ENCODE measurements at regions not wholly inside any gene's neighbourhood (a gene's known extent, or its start where the extent isn't known, plus 50 kb on each side); places are given as distances from the start of the nearest gene placed in this dataset.

GRCh38 chr18:25883091-25883490, 207.3 kb downstream of the SS18 start:
- peak overlapping the region; percentile 14 for H3K27ac Mint-ChIP-seq
- peaks cover 8% of the 10 kb centered on the region for H3K27me3 Mint-ChIP-seq (ENCODE audit: low read depth, poor library complexity)
- TF ChIP-seq CTCF (IDR thresholded peaks at IDR 0.05) = no peak
- peaks cover 6% of the 10 kb centered on the region for H3K36me3 Mint-ChIP-seq (ENCODE audit: low read depth)
- H3K9me3 Mint-ChIP-seq = peaks cover 32% of the 10 kb centered on the region
- DNase-seq = no peak
- peaks cover 10% of the 10 kb centered on the region for H3K4me1 Mint-ChIP-seq
- no peak overlapping the region for H3K4me3 Mint-ChIP-seq

GRCh38 chr18:25881149-25881548, 209.3 kb downstream of the SS18 start:
- Mint-ChIP-seq H3K27me3 (ENCODE audit: low read depth, poor library complexity) (peaks cover 8% of the 10 kb centered on the region), H3K4me3 (no peak overlapping the region), H3K27ac (no peak overlapping the region), H3K36me3 (ENCODE audit: low read depth) (peaks cover under 1% of the 10 kb centered on the region), H3K9me3 (peaks cover 13% of the 10 kb centered on the region), H3K4me1 (peaks cover 29% of the 10 kb centered on the region)
- no peak for DNase-seq
- TF ChIP-seq CTCF (IDR thresholded peaks at IDR 0.05) = no peak

- no peak for TF ChIP-seq CTCF (IDR thresholded peaks at IDR 0.05)
- Mint-ChIP-seq H3K4me3 (no peak overlapping the region), H3K36me3 (ENCODE audit: low read depth) (no peaks in the 10 kb centered on the region)
Measured at GRCh38 chr18:25880441-25880840, 210.0 kb downstream of the SS18 start.

GRCh38 chr18:25876330-25876948, 214.0 kb downstream of the SS18 start:
- Mint-ChIP-seq H3K36me3 (ENCODE audit: low read depth) (no peaks in the 10 kb centered on the region), H3K4me1 (peaks cover 39% of the 10 kb centered on the region), H3K27ac (peak overlapping the region; percentile 14), H3K9me3 (peaks cover 17% of the 10 kb centered on the region), H3K27me3 (ENCODE audit: low read depth, poor library complexity) (peaks cover 9% of the 10 kb centered on the region), H3K4me3 (peak overlapping the region; percentile 12)
- TF ChIP-seq CTCF (IDR thresholded peaks at IDR 0.05) = no peak
- DNase-seq = no peak

More at GRCh38 chr18:25880441-25880840, 210.0 kb downstream of the SS18 start:
- Mint-ChIP-seq H3K27me3 (ENCODE audit: low read depth, poor library complexity) (peaks cover 12% of the 10 kb centered on the region), H3K27ac (no peak overlapping the region), H3K4me1 (peaks cover 36% of the 10 kb centered on the region), H3K9me3 (peaks cover 8% of the 10 kb centered on the region)
- DNase-seq = no peak

DNA sequence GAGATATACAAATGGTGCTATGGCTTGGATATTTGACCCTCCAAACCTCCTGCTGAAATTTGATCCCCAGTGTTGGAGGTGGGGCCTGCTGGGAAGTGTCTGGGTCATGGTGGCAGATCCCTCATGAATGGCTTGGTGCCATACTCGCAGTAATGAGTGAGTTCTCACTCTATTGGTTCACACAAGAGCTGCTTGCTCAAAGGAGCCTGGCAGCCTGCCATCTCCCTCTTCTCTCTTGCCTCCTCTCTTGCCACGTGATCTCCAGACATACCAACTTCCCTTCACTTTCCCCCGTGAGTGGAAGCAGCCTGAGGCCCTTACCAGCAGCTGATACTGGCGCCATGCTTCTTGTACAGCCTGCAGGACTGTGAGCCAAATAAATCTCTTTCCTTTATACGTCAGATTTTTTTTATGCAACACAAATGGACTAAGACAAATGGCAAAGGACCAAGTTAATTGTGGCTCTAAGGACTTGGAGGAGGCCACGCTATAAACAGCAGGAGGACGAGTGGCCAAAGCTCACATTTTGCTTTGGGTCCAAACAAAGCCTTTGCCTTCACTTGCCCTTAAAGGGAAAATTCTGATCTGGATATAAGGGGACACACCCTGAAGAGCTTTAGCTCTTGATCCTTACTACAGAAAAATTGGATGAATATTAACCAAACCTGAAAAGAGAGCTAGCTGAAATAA, 214.7 kb downstream of the SS18 start:
- H3K4me3 Mint-ChIP-seq = no peak overlapping the region
- peaks cover 9% of the 10 kb centered on the region for H3K27me3 Mint-ChIP-seq (ENCODE audit: low read depth, poor library complexity)
- H3K36me3 Mint-ChIP-seq (ENCODE audit: low read depth) = no peaks in the 10 kb centered on the region
- TF ChIP-seq CTCF (IDR thresholded peaks at IDR 0.05) = no peak
- peaks cover 17% of the 10 kb centered on the region for H3K9me3 Mint-ChIP-seq
- peaks cover 39% of the 10 kb centered on the region for H3K4me1 Mint-ChIP-seq
- H3K27ac Mint-ChIP-seq = no peak overlapping the region
- no peak for DNase-seq

DNA sequence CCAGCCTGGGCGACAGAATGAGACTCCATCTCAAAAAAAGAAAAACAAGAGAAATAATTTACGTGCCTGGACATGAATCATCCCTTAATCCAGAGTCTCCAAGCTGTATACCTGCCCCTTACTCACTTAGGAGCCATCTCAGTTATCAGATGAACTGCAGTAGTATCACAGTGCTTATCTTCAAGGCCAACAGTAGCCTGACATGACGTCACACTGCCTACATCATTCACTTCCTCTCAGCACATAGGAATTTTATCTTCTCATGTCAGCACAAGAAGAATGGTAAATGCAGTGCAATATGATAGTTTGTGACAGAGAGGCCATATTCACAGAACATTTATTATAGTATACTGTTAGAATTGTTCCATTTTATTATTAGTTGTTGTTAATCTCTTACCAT, 216.6 kb downstream of the SS18 start:
- Mint-ChIP-seq H3K9me3 (peaks cover 17% of the 10 kb centered on the region), H3K4me1 (peaks cover 37% of the 10 kb centered on the region), H3K36me3 (ENCODE audit: low read depth) (peaks cover 4% of the 10 kb centered on the region), H3K27ac (no peak overlapping the region), H3K27me3 (ENCODE audit: low read depth, poor library complexity) (peaks cover 11% of the 10 kb centered on the region), H3K4me3 (no peak overlapping the region)
- DNase-seq = no peak
- TF ChIP-seq CTCF (IDR thresholded peaks at IDR 0.05) = no peak
